K562 (cell line): ENCODE measurements at regions not wholly inside any gene's neighbourhood (a gene's known extent, or its start where the extent isn't known, plus 50 kb on each side); places are given as distances from the start of the nearest gene placed in this dataset.
"Not testable (repeated sequence)": the region's sequence is repeated elsewhere in the genome, so short reads cannot be mapped to it uniquely, and the experiment has no call there.

Experiments
- ATAC-seq: fragments of 200-7000 bp; cut with Tn5 transposase; 3 replicates; pipeline ENCODE4 v1.9.1; 2020; ENCODE audit warnings: moderate library complexity
- BruUV-seq: library from RNA; stranded (reverse); fragments of 400-500 nt; replicated peaks from 2 replicates; lab custom pipeline; 2021; lab: Mats Ljungman, UMichigan
- CTCF ChIA-PET: fragments of 300-600 bp; formaldehyde crosslinking; extraction: SDS; loops from one replicate; lab custom pipeline; 2021; ENCODE audit warnings: low intra/inter-chr PET ratio; lab: Yijun Ruan, JAX
- POLR2A ChIA-PET: fragments of 300-600, 350-650 bp; sonication (Branson Sonifier 250); formaldehyde crosslinking; extraction: SDS; loops from one replicate; lab custom pipeline; 2021; ENCODE audit warnings: antibody characterized with exemption, inconsistent platforms; lab: Yijun Ruan, JAX
- DNase-seq, 4 experiments: peaks; one replicate each; pipeline versions ENCODE4 v3.0.0 to v3.0.0-alpha.2; 2011 to 2018; ENCODE audit warnings: low spot score in 3 of 4, mixed read lengths in 3 of 4; ENCODE audit errors: extremely low read depth in 1 of 4
- FAIRE-seq: peaks from 2 replicates; lab custom pipeline; 2011; peaks lifted over from hg19 to GRCh38; lab: Jason Lieb, UNC
- H2AFZ ChIP-seq: 2 replicates; pipeline ENCODE4 v1.6.0; 2011; ENCODE audit warnings: low read depth, low read length, control low read depth, inconsistent platforms
- H3K27ac ChIP-seq: fragments of 200-600 bp; 3 replicates; pipeline ENCODE4 v1.8.0; 2011; ENCODE audit warnings: low read depth, mild to moderate bottlenecking, control low read depth, inconsistent platforms, low read length, moderate library complexity, mixed read lengths; ENCODE audit errors: extremely low read depth
- H3K27me3 ChIP-seq, 2 experiments: fragments of 300-600 bp in 1 of 2; 2 replicates in 1 of 2; 3 replicates in 1 of 2; pipeline versions ENCODE4 v1.6.0 to v1.8.0; 2011; ENCODE audit warnings: inconsistent platforms in 2 of 2, low read length in 2 of 2, mild to moderate bottlenecking in 1 of 2, mixed read lengths in 1 of 2, moderate library complexity in 1 of 2; ENCODE audit not compliant: control insufficient read depth in 2 of 2, insufficient read depth in 2 of 2
- H3K36me3 ChIP-seq: fragments of 300-600 bp; 3 replicates; pipeline ENCODE4 v1.8.0; 2011; ENCODE audit warnings: mild to moderate bottlenecking, low read length, inconsistent platforms; ENCODE audit not compliant: control insufficient read depth, insufficient read depth
- H3K4me1 ChIP-seq, 2 experiments: fragments of 200-600 bp in 1 of 2; replicated peaks in 1 of 2; 2 replicates in 1 of 2; 3 replicates in 1 of 2; pipeline versions ENCODE4 v1.5.1 to v1.8.0; 2011; ENCODE audit warnings: inconsistent platforms in 2 of 2, low read length in 2 of 2, mild to moderate bottlenecking in 1 of 2, mixed read lengths in 1 of 2, moderate library complexity in 1 of 2; ENCODE audit not compliant: control insufficient read depth in 2 of 2, insufficient read depth in 2 of 2
- H3K4me2 ChIP-seq: 2 replicates; pipeline ENCODE4 v1.6.1; 2011; ENCODE audit warnings: low read length, control low read depth, inconsistent platforms, mixed read lengths; ENCODE audit not compliant: insufficient read depth
- H3K4me3 ChIP-seq: fragments of 200-600 bp; sonication (generic), shearing (Covaris generic); 2 replicates; pipeline ENCODE4 v1.5.1; 2016; ENCODE audit warnings: control low read depth, inconsistent platforms
- H3K79me2 ChIP-seq: fragments of 200-600 bp; 3 replicates; pipeline ENCODE4 v1.8.0; 2011; ENCODE audit warnings: low read length, inconsistent platforms; ENCODE audit not compliant: control insufficient read depth, insufficient read depth
- H3K9ac ChIP-seq, 2 experiments: 2 replicates each; pipeline versions ENCODE4 v1.6.0 to v1.6.1; 2011; ENCODE audit warnings: low read depth in 2 of 2, low read length in 2 of 2, control low read depth in 1 of 2, inconsistent platforms in 1 of 2, mild to moderate bottlenecking in 1 of 2, mixed read lengths in 1 of 2; ENCODE audit not compliant: insufficient read depth in 1 of 2
- H3K9me1 ChIP-seq: one replicate; pipeline ENCODE4 v1.6.0; 2011; ENCODE audit warnings: inconsistent platforms, mild to moderate bottlenecking, low read length, moderate library complexity; ENCODE audit not compliant: control insufficient read depth, insufficient read depth
- H3K9me3 ChIP-seq: replicated peaks from 2 replicates; pipeline ENCODE4 v1.5.1; 2011; ENCODE audit warnings: low read depth, low read length, inconsistent platforms; ENCODE audit not compliant: control insufficient read depth, insufficient read depth
- H4K20me1 ChIP-seq: replicated peaks from 2 replicates; pipeline ENCODE4 v1.6.1; 2011; ENCODE audit warnings: low read length, inconsistent platforms, mixed read lengths; ENCODE audit not compliant: control insufficient read depth, insufficient read depth
- CBX1 ChIP-seq: sonication (generic); IDR thresholded peaks from 2 replicates; pipeline ENCODE4 v1.6.1; 2016; ENCODE audit warnings: antibody characterized with exemption, low read depth, mild to moderate bottlenecking
- GTF2F1 ChIP-seq: IDR thresholded peaks from 2 replicates; pipeline ENCODE4 v1.6.1; 2011; ENCODE audit warnings: low read depth, low read length, improper control_type of control experiment
- XRCC4 ChIP-seq: IDR thresholded peaks from one replicate; pipeline ENCODE4 v1.6.1; 2011; ENCODE audit not compliant: insufficient read depth, insufficient read length; ENCODE audit errors: extremely low read depth
- ZBTB49 ChIP-seq: sonication (generic); formaldehyde crosslinking; IDR thresholded peaks from 2 replicates; pipeline ENCODE4 v1.8.0; 2022; ENCODE audit warnings: missing genetic modification reagents, mild to moderate bottlenecking, borderline replicate concordance
- ZFP1 ChIP-seq: fragments of 450-650 bp; formaldehyde crosslinking; IDR thresholded peaks from 2 replicates; pipeline ENCODE4 v1.4.0; 2020; ENCODE audit warnings: mild to moderate bottlenecking, mixed read lengths
- ZFP30 ChIP-seq: fragments of 250-450 bp; sonication (Bioruptor Pico); IDR thresholded peaks from 2 replicates; pipeline ENCODE4 v1.8.0; 2022; ENCODE audit warnings: moderate library complexity, mild to moderate bottlenecking, inconsistent platforms, borderline replicate concordance
- ZNF124 ChIP-seq: sonication (generic); formaldehyde crosslinking; IDR thresholded peaks from 2 replicates; pipeline ENCODE4 v1.8.1; 2022; ENCODE audit warnings: missing genetic modification reagents
- ZNF79 ChIP-seq: fragments of 250-450 bp; sonication (Bioruptor Pico); IDR thresholded peaks from 2 replicates; pipeline ENCODE4 v1.4.0; 2020; ENCODE audit warnings: low read depth, mild to moderate bottlenecking, moderate library complexity
- WGBS: fragments of 100-300 bp; shearing (Covaris generic); methylation state at CpG from one replicate; pipeline ENCODE4 v1.1.6; 2016; ENCODE audit warnings: low coverage, mixed read lengths; ENCODE audit not compliant: insufficient coverage; ENCODE audit errors: missing lambda C conversion rate; 5-methylcytosine and 5-hydroxymethylcytosine counted together
- in situ Hi-C: fragments of 300-500 bp; cut with MboI; formaldehyde crosslinking; loops from 4 replicates; pipeline ENCODE4 v1.15.0; 2018; ENCODE audit warnings: inconsistent platforms, mixed read lengths
- intact Hi-C: fragments of 100-400 bp; cut with micrococcal nuclease; formaldehyde crosslinking; loops from 2 replicates; pipeline ENCODE4 v1.14.2; 2022
- TF ChIP-seq, protein P1 (sequence below): fragments of 250-450 bp; sonication (Bioruptor Pico); IDR thresholded peaks from 2 replicates; pipeline ENCODE4 v1.5.0; 2020; ENCODE audit warnings: mild to moderate bottlenecking

DNA sequence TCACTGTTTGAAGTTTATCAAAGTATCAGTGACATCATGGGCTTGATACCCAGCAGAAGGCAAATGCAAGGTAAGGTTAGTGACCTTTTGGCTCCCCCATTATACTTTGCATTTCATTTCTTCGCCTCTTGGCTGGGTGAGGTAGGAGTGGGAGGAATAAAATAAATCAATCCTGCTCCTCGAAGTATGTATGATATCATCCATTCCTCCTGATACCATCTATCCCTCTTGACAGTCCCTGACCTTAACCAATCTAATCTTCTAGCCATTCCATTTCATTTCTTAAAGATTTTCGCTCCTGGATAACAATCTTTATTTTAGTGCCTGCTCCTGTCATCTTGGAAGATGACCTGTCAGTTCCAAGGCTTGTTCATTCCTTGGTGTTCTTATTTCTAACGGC lies 1083.3 kb downstream of the NXPH1 start (continued):
- TF ChIP-seq GTF2F1 (no peak), CBX1 (no peak), ZFP30 (no peak), ZNF79 (CRISPR knock-in tag) (no peak), ZFP1 (CRISPR knock-in tag) (no peak), XRCC4 (no peak)
- TF ChIP-seq, protein P1, sequence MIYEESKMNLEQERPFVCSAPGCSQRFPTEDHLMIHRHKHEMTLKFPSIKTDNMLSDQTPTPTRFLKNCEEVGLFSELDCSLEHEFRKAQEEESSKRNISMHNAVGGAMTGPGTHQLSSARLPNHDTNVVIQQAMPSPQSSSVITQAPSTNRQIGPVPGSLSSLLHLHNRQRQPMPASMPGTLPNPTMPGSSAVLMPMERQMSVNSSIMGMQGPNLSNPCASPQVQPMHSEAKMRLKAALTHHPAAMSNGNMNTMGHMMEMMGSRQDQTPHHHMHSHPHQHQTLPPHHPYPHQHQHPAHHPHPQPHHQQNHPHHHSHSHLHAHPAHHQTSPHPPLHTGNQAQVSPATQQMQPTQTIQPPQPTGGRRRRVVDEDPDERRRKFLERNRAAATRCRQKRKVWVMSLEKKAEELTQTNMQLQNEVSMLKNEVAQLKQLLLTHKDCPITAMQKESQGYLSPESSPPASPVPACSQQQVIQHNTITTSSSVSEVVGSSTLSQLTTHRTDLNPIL (CRISPR knock-in tag): no peak

GRCh38 chr7:9523579-9523978 lies 1090.2 kb downstream of the NXPH1 start:
- no peaks in the 10 kb centered on the region for H3K4me1 ChIP-seq
- BruUV-seq: no TSS peak
- no peak for FAIRE-seq
- no peak for ATAC-seq
- H3K27me3 ChIP-seq: no peaks in the 10 kb centered on the region
- no peak for TF ChIP-seq ZBTB49 (CRISPR knock-in tag)
- TF ChIP-seq ZNF124: no peak
- WGBS: 3% methylated on average over 2 of the region's 2 CpGs
- no peaks in the 10 kb centered on the region for H3K9me3 ChIP-seq
- H2AFZ ChIP-seq: no peak overlapping the region
- POLR2A ChIA-PET: no interaction called here
- H3K9ac ChIP-seq: no peak overlapping the region
- H3K36me3 ChIP-seq: no peaks in the 10 kb centered on the region
- no peaks in the 10 kb centered on the region for H4K20me1 ChIP-seq
- no peak overlapping the region for H3K27ac ChIP-seq
- intact Hi-C loops: no loop called here
- no peak overlapping the region for H3K4me2 ChIP-seq
- no peak for DNase-seq
- H3K79me2 ChIP-seq: no peaks in the 10 kb centered on the region
- H3K9me1 ChIP-seq: no peaks in the 10 kb centered on the region
- CTCF ChIA-PET: no interaction called here
- H3K4me3 ChIP-seq: no peak overlapping the region
- in situ Hi-C loops: no loop called here

DNA sequence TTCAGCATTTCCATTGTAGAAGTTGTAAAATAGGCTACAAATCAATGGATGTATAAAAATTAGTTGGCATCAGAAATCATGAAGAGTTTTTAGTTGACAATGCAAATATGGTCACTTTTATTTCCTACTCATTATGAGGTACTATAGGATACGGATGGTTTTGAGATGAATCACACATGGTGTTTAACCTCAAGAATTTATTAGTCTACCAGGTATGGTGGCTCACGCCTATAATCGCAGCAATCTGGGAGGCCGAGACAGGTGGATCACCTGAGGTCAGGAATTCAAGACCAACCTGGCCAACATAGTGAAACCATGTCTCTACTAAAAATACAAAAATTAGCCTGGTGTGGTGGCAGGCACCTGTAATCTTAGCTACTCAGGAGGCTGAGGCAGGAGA lies 1119.0 kb downstream of the NXPH1 start:
- H3K9me3 ChIP-seq, intact Hi-C loops, POLR2A ChIA-PET: not testable (repeated sequence)

More for the DNA sequence above, 1119.0 kb downstream of the NXPH1 start:
- 0% methylated on average over 4 of the region's 4 CpGs for WGBS
- H3K27me3 ChIP-seq, H3K79me2 ChIP-seq, FAIRE-seq, DNase-seq, CTCF ChIA-PET, in situ Hi-C loops, BruUV-seq, H3K4me1 ChIP-seq, H3K4me2 ChIP-seq, H3K36me3 ChIP-seq, H4K20me1 ChIP-seq, ATAC-seq, H3K27ac ChIP-seq, H2AFZ ChIP-seq, H3K9me1 ChIP-seq, H3K4me3 ChIP-seq, H3K9ac ChIP-seq: not testable (repeated sequence)
